OCI-LY7 (cell line): ENCODE measurements at regions not wholly inside any gene's neighbourhood (a gene's known extent, or its start where the extent isn't known, plus 50 kb on each side); places are given as distances from the start of the nearest gene placed in this dataset.

Experiments used
- BruUV-seq: library from RNA; stranded (reverse); fragments of 400-500 nt; replicated peaks from 2 replicates; lab custom pipeline; 2021; lab: Mats Ljungman, UMichigan
- CTCF ChIA-PET: fragments of 300-600 bp; sonication (Branson Sonifier 250); formaldehyde crosslinking; loops from one replicate; lab custom pipeline; 2022; ENCODE audit warnings: antibody characterized with exemption; ENCODE audit not compliant: unreplicated experiment; lab: Charles Lee
- POLR2A ChIA-PET: fragments of 300-600 bp; sonication (Branson Sonifier 250); formaldehyde crosslinking; loops from one replicate; lab custom pipeline; 2022; ENCODE audit warnings: antibody characterized with exemption; lab: Charles Lee
- DNase-seq: peaks from one replicate; pipeline ENCODE4 v3.0.0-alpha.2; 2015; ENCODE audit warnings: low spot score
- H2AFZ ChIP-seq: fragments of 200-600 bp; sonication (generic), shearing (Covaris generic); 2 replicates; pipeline ENCODE4 v1.6.1; 2014; ENCODE audit warnings: mild to moderate bottlenecking, antibody characterized with exemption, low read length, moderate library complexity
- H3K27ac ChIP-seq: fragments of 200-600 bp; sonication (generic); 2 replicates; pipeline ENCODE4 v1.5.1; 2014; ENCODE audit warnings: mixed run types, low read depth, mild to moderate bottlenecking, moderate library complexity, low read length, inconsistent platforms; ENCODE audit not compliant: poor library complexity, severe bottlenecking
- H3K36me3 ChIP-seq: fragments of 200-600 bp; sonication (generic); 2 replicates; pipeline ENCODE4 v1.6.1; 2014; ENCODE audit warnings: mild to moderate bottlenecking, antibody characterized with exemption, low read length, moderate library complexity, mixed read lengths; ENCODE audit not compliant: insufficient read depth
- H3K4me1 ChIP-seq: fragments of 200-600 bp; sonication (generic); 2 replicates; pipeline ENCODE4 v1.5.1; 2014; ENCODE audit warnings: mild to moderate bottlenecking, low read length; ENCODE audit not compliant: insufficient read depth, poor library complexity, severe bottlenecking
- H3K4me2 ChIP-seq: fragments of 200-600 bp; sonication (generic); 2 replicates; pipeline ENCODE4 v1.6.1; 2014; ENCODE audit warnings: mild to moderate bottlenecking, low read length
- H3K4me3 ChIP-seq: fragments of 200-600 bp; sonication (generic); 2 replicates; pipeline ENCODE4 v1.5.1; 2014; ENCODE audit warnings: mild to moderate bottlenecking, low read depth, low read length; ENCODE audit not compliant: poor library complexity, severe bottlenecking
- H3K79me2 ChIP-seq: fragments of 200-600 bp; sonication (generic); 2 replicates; pipeline ENCODE4 v1.6.1; 2016; ENCODE audit warnings: low read depth, mild to moderate bottlenecking, low read length, moderate library complexity, mixed read lengths; ENCODE audit not compliant: insufficient read depth
- H3K9me2 ChIP-seq: fragments of 200-600 bp; sonication (generic); 2 replicates; pipeline ENCODE4 v1.6.1; 2016; ENCODE audit warnings: mild to moderate bottlenecking, low read length, mixed read lengths; ENCODE audit not compliant: insufficient read depth
- H3K9me3 ChIP-seq: fragments of 200-600 bp; sonication (generic); 2 replicates; pipeline ENCODE4 v1.6.1; 2014; ENCODE audit warnings: mild to moderate bottlenecking, mixed run types, low read length, mixed read lengths
- H4K20me1 ChIP-seq: fragments of 200-600 bp; sonication (generic); 2 replicates; pipeline ENCODE4 v1.6.1; 2014; ENCODE audit warnings: mild to moderate bottlenecking, antibody characterized with exemption, low read length, moderate library complexity, mixed read lengths; ENCODE audit not compliant: insufficient read depth
- CTCF ChIP-seq: fragments of 200-600 bp; sonication (generic); conservative IDR thresholded peaks from 2 replicates; pipeline ENCODE4 v1.5.1; 2014; ENCODE audit warnings: mild to moderate bottlenecking, antibody characterized with exemption, low read length, moderate library complexity, mixed read lengths
- EZH2phosphoT487 ChIP-seq: fragments of 200-600 bp; sonication (generic); IDR thresholded peaks from 2 replicates; pipeline ENCODE4 v1.6.1; 2018; ENCODE audit warnings: low read depth, borderline replicate concordance, mild to moderate bottlenecking, mixed run types, antibody characterized with exemption, low read length, moderate library complexity, mixed read lengths
- intact Hi-C: fragments of 100-400 bp; cut with micrococcal nuclease; formaldehyde crosslinking; loops from one replicate; pipeline ENCODE4 v1.10.0; 2022; ENCODE audit not compliant: unreplicated experiment

DNA sequence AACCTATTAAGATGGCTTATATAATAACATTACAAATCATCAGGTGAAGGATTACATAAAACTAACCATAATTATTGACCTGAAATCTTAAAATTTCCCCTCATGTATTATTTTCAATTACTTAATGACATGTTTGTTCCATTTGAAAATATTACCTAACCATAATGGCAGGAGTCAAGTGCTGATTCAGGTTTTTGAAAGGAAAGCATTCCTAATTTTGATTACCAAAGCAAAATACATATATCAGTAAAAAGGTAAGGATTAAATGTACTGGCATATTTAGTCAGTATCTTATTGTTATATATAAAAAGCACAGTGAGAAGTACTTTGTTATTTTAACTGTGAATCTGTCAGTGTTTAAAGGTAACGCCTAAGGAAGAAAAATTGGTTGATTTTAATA is 960.0 kb upstream of the CNTN5 start:
- H3K4me3 ChIP-seq: no peak overlapping the region
- no TSS peak for BruUV-seq
- no peak overlapping the region for H3K27ac ChIP-seq
- no peak for DNase-seq
- intact Hi-C loops: no loop called here
- H4K20me1 ChIP-seq: no peaks in the 10 kb centered on the region
- H3K36me3 ChIP-seq: no peaks in the 10 kb centered on the region
- CTCF ChIA-PET: no interaction called here
- POLR2A ChIA-PET: no interaction called here
- no peak overlapping the region for H2AFZ ChIP-seq
- no peaks in the 10 kb centered on the region for H3K79me2 ChIP-seq
- H3K9me3 ChIP-seq: no peaks in the 10 kb centered on the region
- no peak for TF ChIP-seq EZH2phosphoT487
- TF ChIP-seq CTCF: no peak
- no peaks in the 10 kb centered on the region for H3K9me2 ChIP-seq
- no peak overlapping the region for H3K4me2 ChIP-seq
- H3K4me1 ChIP-seq: no peaks in the 10 kb centered on the region

DNA sequence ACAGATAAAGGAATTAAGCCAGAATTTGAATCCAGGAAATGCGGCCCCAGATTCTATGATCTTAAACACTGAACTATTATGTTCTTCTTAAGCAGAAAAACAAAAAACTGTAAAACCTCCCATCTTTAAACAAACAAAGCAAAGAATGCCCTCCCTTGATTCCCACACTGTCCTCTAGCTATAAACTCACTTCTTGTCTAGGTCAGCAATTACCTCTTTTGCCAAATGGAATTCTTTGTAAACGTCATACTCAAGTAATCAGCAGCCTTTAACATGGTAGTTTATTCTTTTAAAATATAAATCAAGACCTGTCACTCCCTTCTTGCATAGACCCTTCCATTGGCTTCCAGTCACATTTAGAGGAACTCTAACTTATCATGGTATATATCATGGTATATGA is 958.9 kb upstream of the CNTN5 start:
- DNase-seq: no peak
- no peaks in the 10 kb centered on the region for H3K4me1 ChIP-seq
- POLR2A ChIA-PET: no interaction called here
- no peaks in the 10 kb centered on the region for H3K9me2 ChIP-seq
- H2AFZ ChIP-seq: no peak overlapping the region
- TF ChIP-seq EZH2phosphoT487: no peak
- no peak for TF ChIP-seq CTCF
- no peaks in the 10 kb centered on the region for H3K79me2 ChIP-seq
- H3K36me3 ChIP-seq: no peaks in the 10 kb centered on the region
- H3K27ac ChIP-seq: no peak overlapping the region
- intact Hi-C loops: no loop called here
- no peak overlapping the region for H3K4me3 ChIP-seq
- no peaks in the 10 kb centered on the region for H3K9me3 ChIP-seq
- CTCF ChIA-PET: no interaction called here
- no TSS peak for BruUV-seq
- H3K4me2 ChIP-seq: no peak overlapping the region
- no peaks in the 10 kb centered on the region for H4K20me1 ChIP-seq

DNA sequence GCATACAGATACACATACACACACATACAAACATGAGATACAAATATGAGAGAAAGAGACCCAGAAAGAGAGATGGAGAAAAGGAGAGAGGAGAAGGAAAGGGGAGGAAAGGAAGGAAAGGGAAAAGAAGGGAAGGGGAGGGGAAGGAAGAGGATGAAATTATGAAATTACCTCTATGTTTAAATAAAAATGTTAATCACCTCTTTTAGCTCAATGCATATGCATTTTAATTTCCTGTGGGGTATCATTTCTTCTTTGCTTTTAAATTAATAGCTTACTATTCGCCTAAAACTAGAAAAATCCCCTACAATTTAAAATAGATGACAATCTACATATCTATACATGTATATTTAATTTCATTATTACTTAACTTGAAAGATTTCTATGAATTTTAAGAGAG is 958.0 kb upstream of the CNTN5 start:
- Histone ChIP-seq H4K20me1 (no peaks in the 10 kb centered on the region), H3K9me2 (no peaks in the 10 kb centered on the region), H2AFZ (no peak overlapping the region), H3K36me3 (no peaks in the 10 kb centered on the region), H3K4me1 (no peaks in the 10 kb centered on the region), H3K27ac (no peak overlapping the region), H3K4me2 (no peak overlapping the region), H3K9me3 (no peaks in the 10 kb centered on the region), H3K4me3 (no peak overlapping the region), H3K79me2 (no peaks in the 10 kb centered on the region)
- intact Hi-C loops: no loop called here
- no TSS peak for BruUV-seq
- POLR2A ChIA-PET: no interaction called here
- no peak for TF ChIP-seq CTCF
- no peak for TF ChIP-seq EZH2phosphoT487
- no peak for DNase-seq
- CTCF ChIA-PET: no interaction called here
